Epithelial cell of proximal tubule (primary cell): ENCODE measurements at regions not wholly inside any gene's neighbourhood (a gene's known extent, or its start where the extent isn't known, plus 50 kb on each side); places are given as distances from the start of the nearest gene placed in this dataset.

Source experiments
- DNase-seq: peaks from one replicate; pipeline ENCODE4 v3.0.0-alpha.2; 2011; ENCODE audit warnings: low read depth
- H3K4me3 ChIP-seq: 2 replicates; pipeline ENCODE4 v1.5.1; 2011; ENCODE audit warnings: low read depth, mild to moderate bottlenecking, low read length
- TF ChIP-seq, protein P1 (sequence below): conservative IDR thresholded peaks from 2 replicates; pipeline ENCODE4 v1.5.1; 2012; ENCODE audit warnings: low read depth, mild to moderate bottlenecking, low read length

DNA sequence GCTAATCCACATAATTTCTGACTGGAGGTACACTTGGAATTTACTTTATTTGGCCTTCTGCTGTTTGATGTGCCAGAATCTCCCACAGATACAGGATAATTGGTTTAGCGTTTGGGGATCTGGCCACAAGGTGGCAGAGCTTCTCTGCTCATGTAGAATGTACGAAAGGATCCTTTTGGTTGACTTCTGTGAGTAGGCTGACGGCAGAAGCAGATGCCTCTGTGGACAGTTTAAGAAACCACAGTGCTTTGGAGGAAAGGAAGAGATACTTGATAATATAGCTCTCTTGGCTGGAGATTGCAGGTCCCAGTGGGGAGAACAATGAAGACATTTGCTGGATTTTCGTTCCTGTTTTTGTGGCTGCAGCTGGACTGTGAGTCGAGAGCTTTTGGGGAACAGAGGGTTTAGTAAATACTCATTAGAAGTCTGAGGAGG lies 75.3 kb upstream of the OR4E1 start:
- H3K4me3 ChIP-seq = no peak overlapping the region
- no peak for DNase-seq
- TF ChIP-seq, protein P1, sequence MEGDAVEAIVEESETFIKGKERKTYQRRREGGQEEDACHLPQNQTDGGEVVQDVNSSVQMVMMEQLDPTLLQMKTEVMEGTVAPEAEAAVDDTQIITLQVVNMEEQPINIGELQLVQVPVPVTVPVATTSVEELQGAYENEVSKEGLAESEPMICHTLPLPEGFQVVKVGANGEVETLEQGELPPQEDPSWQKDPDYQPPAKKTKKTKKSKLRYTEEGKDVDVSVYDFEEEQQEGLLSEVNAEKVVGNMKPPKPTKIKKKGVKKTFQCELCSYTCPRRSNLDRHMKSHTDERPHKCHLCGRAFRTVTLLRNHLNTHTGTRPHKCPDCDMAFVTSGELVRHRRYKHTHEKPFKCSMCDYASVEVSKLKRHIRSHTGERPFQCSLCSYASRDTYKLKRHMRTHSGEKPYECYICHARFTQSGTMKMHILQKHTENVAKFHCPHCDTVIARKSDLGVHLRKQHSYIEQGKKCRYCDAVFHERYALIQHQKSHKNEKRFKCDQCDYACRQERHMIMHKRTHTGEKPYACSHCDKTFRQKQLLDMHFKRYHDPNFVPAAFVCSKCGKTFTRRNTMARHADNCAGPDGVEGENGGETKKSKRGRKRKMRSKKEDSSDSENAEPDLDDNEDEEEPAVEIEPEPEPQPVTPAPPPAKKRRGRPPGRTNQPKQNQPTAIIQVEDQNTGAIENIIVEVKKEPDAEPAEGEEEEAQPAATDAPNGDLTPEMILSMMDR = peak; percentile 76

DNA sequence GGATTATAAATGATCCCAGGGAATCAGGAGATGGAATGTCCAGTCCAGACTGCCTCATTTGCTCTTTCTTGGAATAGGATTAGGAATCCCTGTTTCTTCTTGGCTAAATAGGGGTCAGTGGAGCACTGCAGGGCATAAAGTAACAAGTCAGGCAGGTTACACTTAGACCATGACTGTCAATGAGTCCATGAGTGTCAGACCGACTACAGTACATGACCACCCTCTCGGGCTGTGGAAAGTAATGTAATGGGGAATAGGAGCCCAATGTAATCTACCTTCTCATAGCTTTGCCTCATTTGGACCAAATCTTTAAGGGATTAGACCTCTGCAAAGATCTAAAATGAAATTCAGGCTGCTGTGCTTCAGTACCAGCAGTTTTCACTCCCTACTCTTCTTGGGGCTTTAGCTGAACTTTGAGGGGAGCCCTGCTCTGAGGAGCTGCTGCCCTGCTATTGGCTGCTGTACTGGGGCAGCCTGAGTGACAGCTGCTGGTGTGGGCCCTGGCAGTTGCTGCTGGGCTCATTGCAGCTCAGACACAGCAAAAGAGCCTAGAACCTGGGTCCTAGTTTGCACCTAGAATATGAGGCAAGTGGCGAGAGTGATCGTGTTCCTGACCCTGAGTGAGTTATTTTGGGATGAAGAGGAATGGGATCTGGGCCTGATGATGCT lies 62.2 kb upstream of the OR4E1 start:
- H3K4me3 ChIP-seq = no peak overlapping the region
- TF ChIP-seq, protein P1 = no peak
- DNase-seq = no peak

DNA sequence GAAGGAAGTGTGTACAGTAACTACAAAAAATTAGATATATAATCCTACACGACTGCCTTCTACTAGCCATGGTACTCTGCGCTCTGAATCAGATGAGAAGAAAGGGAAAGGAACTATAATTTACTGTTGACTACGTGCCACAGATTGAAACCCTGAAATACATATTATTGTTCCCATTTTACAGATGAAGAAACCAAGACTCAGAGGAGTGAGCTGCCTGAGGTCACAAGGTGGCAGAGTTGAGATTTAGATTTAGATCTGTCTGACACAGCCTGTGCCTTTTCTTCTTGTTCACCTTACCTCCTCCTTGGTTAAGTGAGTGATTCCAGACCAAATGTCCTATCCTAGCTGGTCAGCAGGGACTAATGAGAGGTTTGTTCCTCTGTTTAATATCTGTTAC lies 61.6 kb upstream of the OR4E1 start:
- TF ChIP-seq, protein P1 = no peak
- DNase-seq = no peak
- no peak overlapping the region for H3K4me3 ChIP-seq

DNA sequence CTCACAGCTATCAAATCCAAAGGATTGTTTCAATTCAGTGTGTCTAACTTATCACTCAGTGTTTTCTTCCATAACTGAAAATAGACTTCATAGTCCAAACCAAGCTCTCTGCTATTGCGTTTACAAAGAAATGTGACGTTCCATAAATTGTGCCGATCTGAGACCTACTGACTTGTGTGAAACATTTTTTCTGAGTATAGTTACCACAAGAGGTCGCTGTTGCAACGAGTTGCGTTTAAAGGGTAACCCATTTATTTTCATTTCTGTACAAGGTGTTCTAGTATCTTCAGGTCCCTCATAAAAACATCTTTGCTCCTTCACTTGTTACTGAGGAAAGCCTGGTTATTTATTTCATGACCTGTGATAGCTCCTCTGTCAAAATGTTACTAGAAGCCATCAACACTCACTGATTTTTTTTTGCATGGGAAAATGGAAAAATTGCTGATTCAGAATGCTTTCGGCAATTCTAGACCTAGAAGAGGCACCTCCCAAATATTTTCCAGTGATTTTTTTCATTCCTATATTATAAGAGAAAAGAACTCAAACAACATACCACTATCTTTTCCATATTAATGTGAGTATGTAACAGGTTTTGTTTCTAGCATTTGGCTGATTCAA lies 60.9 kb upstream of the OR4E1 start:
- TF ChIP-seq, protein P1 = peak; percentile 71
- peak; percentile 10 for DNase-seq
- H3K4me3 ChIP-seq = no peak overlapping the region

DNA sequence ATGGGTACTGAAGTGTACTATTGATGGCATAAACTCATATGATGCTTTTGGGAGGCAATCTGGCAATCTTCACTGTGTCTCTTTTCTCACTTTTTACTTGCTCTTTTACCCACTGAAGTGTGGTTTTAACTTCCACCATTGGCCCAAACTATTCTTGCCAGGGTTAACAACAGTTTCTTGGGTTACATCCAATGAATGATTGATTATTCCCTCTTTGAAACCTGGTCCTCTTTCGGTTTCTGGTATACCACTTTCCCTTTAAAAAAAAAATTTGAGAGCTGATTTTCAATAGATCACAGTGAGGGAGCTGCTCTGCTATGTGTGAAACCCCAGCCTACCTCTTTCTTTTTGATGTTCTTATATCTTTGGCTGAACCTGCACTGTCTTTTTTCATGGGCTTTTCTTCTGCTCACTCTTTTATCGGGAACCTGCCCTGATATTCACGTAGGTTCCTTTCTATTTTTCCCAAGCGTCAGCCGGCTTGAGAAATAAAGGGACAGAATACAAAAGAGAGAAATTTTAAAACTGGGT lies 56.1 kb upstream of the OR4E1 start:
- H3K4me3 ChIP-seq = no peak overlapping the region
- DNase-seq = no peak
- TF ChIP-seq, protein P1 = no peak

DNA sequence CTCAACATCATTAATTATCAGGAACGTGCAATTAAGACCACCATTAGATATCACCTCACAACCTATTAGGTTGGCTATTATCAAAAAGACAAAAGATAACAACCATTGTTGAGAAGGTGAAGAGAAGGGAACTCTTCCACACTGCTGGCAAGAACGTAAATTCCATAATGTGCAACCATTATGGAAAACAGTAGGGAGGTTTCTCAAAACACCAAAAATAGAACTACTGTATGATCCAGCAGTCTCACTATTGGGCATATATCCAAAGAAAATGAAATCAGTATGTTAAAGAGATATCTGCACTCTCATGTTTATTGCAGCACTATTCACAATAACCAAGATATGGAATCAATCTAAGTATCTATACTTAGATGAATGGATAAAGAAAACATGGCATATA lies 51.6 kb upstream of the OR4E1 start:
- no peak overlapping the region for H3K4me3 ChIP-seq
- TF ChIP-seq, protein P1 = no peak
- DNase-seq = no peak
